ENCODE measurements at regions not wholly inside any gene's neighbourhood (a gene's known extent, or its start where the extent isn't known, plus 50 kb on each side); places are given as distances from the start of the nearest gene placed in this dataset.

GRCh38 chr7:95691464-95691863 lies 80.9 kb upstream of the DYNC1I1 start:
- RAD21 ChIA-PET (ENCODE audit: unreplicated experiment), result interaction anchor here (0.9 to 8.6 kb wide), 15 partner anchors 17 to 1242 kb away, joined by 3 to 288 read pairs (median 6); partner anchors contain the start of gene DYNC1I1
- intact Hi-C loops (cut with micrococcal nuclease; ENCODE audit: unreplicated experiment), result no loop called here
- Histone ChIP-seq H3K4me1 (ENCODE audit: control insufficient read depth, insufficient read depth, low read length) (no peaks in the 10 kb centered on the region), H3K27ac (ENCODE audit: control insufficient read depth, insufficient read depth) (no peak overlapping the region), H4K20me1 (ENCODE audit: control insufficient read depth, insufficient read depth) (no peaks in the 10 kb centered on the region), H3K9me3 (replicated peaks; ENCODE audit: control insufficient read depth, insufficient read depth, low read length) (no peaks in the 10 kb centered on the region), H3K4me2 (ENCODE audit: control insufficient read depth, insufficient read depth) (no peak overlapping the region), H3K9ac (ENCODE audit: control insufficient read depth, insufficient read depth, low read length) (no peak overlapping the region), H3K36me3 (ENCODE audit: control insufficient read depth in 2 of 2, insufficient read depth in 2 of 2, low read length in 1 of 2) (no peaks in the 10 kb centered on the region), H3K79me2 (ENCODE audit: control insufficient read depth, insufficient read depth, low read length) (no peaks in the 10 kb centered on the region), H3K4me3 (no peak overlapping the region), H2AFZ (ENCODE audit: control insufficient read depth, low read depth, low read length) (no peak overlapping the region), H3K27me3 (replicated peaks in 1 of 2; ENCODE audit: control insufficient read depth in 2 of 2, insufficient read depth in 2 of 2, low read length in 1 of 2) (no peaks in the 10 kb centered on the region)
- no peak for ATAC-seq
- CTCF ChIA-PET, result interaction anchor here (0.6 to 10.5 kb wide), 27 partner anchors 10 to 1242 kb away, joined by 3 to 655 read pairs (median 7); no protein-coding TSS in a partner anchor
- SMC1A ChIA-PET (ENCODE audit: uncharacterized antibody, unreplicated experiment), result interaction anchor here (0.8 to 10.3 kb wide), 17 partner anchors 11 to 1242 kb away, joined by 3 to 448 read pairs (median 6); partner anchors contain the start of gene DYNC1I1
- in situ Hi-C loops (cut with MboI), result loop anchor here (25.0 kb wide), 1 partner anchor 1254 kb away; no protein-coding TSS in a partner anchor
- no peak for TF ChIP-seq MYC (IDR thresholded peaks at IDR 0.05; ENCODE audit: insufficient read depth, insufficient read length, insufficient replicate concordance, low read length, severe bottlenecking)
- TF ChIP-seq FOXM1 (IDR thresholded peaks at IDR 0.05; ENCODE audit: low read depth, low read length), result no peak
- TF ChIP-seq ATF7 (IDR thresholded peaks at IDR 0.05; ENCODE audit: low read depth), result no peak
- no peak for TF ChIP-seq JUNB (IDR thresholded peaks at IDR 0.05)
- no peak for FAIRE-seq
- 1% methylated on average over 4 of the region's 4 CpGs for WGBS (ENCODE audit: insufficient coverage, insufficient replicate concordance, low lambda C conversion rate, missing lambda C conversion rate)
- BruUV-seq (replicated peaks), result no TSS peak
- no peak for DNase-seq (ENCODE audit: low read depth, low spot score)
- POLR2A ChIA-PET, result interaction anchor here (0.9 to 1.0 kb wide), 2 partner anchors 15 to 180 kb away, joined by 3 to 4 read pairs; no protein-coding TSS in a partner anchor

GRCh38 chr7:95690367-95690947 lies 81.9 kb upstream of the DYNC1I1 start:
- H3K4me2 ChIP-seq (ENCODE audit: control insufficient read depth, insufficient read depth), result no peak overlapping the region
- no peak overlapping the region for H3K27ac ChIP-seq (ENCODE audit: control insufficient read depth, insufficient read depth)
- no peak overlapping the region for H3K4me3 ChIP-seq
- peak overlapping the region; percentile 46; the same call in 1 of the 2 replicates for H2AFZ ChIP-seq (ENCODE audit: control insufficient read depth, low read depth, low read length)
- WGBS (ENCODE audit: insufficient coverage, insufficient replicate concordance, low lambda C conversion rate, missing lambda C conversion rate), result 0% methylated on average over 3 of the region's 3 CpGs
- H3K79me2 ChIP-seq (ENCODE audit: control insufficient read depth, insufficient read depth, low read length), result no peaks in the 10 kb centered on the region
- BruUV-seq (replicated peaks), result no TSS peak
- intact Hi-C loops (cut with micrococcal nuclease; ENCODE audit: unreplicated experiment), result loop anchor here (1.0 kb wide), 2 partner anchors 163 to 179 kb away; no protein-coding TSS in a partner anchor
- H3K4me1 ChIP-seq (ENCODE audit: control insufficient read depth, insufficient read depth, low read length), result no peaks in the 10 kb centered on the region
- no peaks in the 10 kb centered on the region for H3K27me3 ChIP-seq (replicated peaks in 1 of 2; ENCODE audit: control insufficient read depth in 2 of 2, insufficient read depth in 2 of 2, low read length in 1 of 2)
- DNase-seq (ENCODE audit: low read depth, low spot score), result peak; percentile 8
- ATAC-seq, result peak; percentile 84
- H3K9me3 ChIP-seq (replicated peaks; ENCODE audit: control insufficient read depth, insufficient read depth, low read length), result no peaks in the 10 kb centered on the region
- in situ Hi-C loops (cut with MboI), result loop anchor here (25.0 kb wide), 1 partner anchor 1253 kb away; no protein-coding TSS in a partner anchor
- RAD21 ChIA-PET (ENCODE audit: unreplicated experiment), result interaction anchor here (0.6 to 8.6 kb wide), 34 partner anchors 9 to 1338 kb away, joined by 3 to 288 read pairs (median 5); partner anchors contain the start of gene SGCE
- FAIRE-seq, result peak; percentile 78
- no peak overlapping the region for H3K9ac ChIP-seq (ENCODE audit: control insufficient read depth, insufficient read depth, low read length)
- H4K20me1 ChIP-seq (ENCODE audit: control insufficient read depth, insufficient read depth), result no peaks in the 10 kb centered on the region
- POLR2A ChIA-PET, result interaction anchor here (0.6 to 1.5 kb wide), 8 partner anchors 9 to 367 kb away, joined by 3 to 12 read pairs (median 3); no protein-coding TSS in a partner anchor
- H3K36me3 ChIP-seq (ENCODE audit: control insufficient read depth in 2 of 2, insufficient read depth in 2 of 2, low read length in 1 of 2), result no peaks in the 10 kb centered on the region
- CTCF ChIA-PET, result interaction anchor here (0.6 to 10.5 kb wide), 66 partner anchors 9 to 1687 kb away, joined by 3 to 655 read pairs (median 4); no protein-coding TSS in a partner anchor
- SMC1A ChIA-PET (ENCODE audit: uncharacterized antibody, unreplicated experiment), result interaction anchor here (0.6 to 10.3 kb wide), 36 partner anchors 9 to 1288 kb away, joined by 3 to 448 read pairs (median 5); partner anchors contain the start of genes ASB4 and DYNC1I1
- TF ChIP-seq HCFC1 (IDR thresholded peaks at IDR 0.05; ENCODE audit: low read length) (no peak), NR2C1 (IDR thresholded peaks at IDR 0.05) (no peak), CTCF (IDR thresholded peaks at IDR 0.05 in 2 of 3, conservative IDR thresholded peaks at IDR 0.05 in 1 of 3; ENCODE audit: control insufficient read depth in 2 of 3, extremely low read depth in 1 of 3, insufficient read depth in 1 of 3, low read depth in 3 of 3, low read length in 3 of 3) (peak; percentile 26 to 44 (median 34); a peak in 5 of 6 replicates), EZH2 (IDR thresholded peaks at IDR 0.05; ENCODE audit: borderline replicate concordance, control insufficient read depth, low read depth, low read length) (no peak), SMC3 (IDR thresholded peaks at IDR 0.05; ENCODE audit: borderline replicate concordance, low read length) (peak; percentile 29), CEBPB (IDR thresholded peaks at IDR 0.05; ENCODE audit: borderline replicate concordance in 1 of 2, low read depth in 2 of 2, low read length in 2 of 2) (no peak)

Measured in GM12878 (cell line).